ENCODE measurements at regions not wholly inside any gene's neighbourhood (a gene's known extent, or its start where the extent isn't known, plus 50 kb on each side); places are given as distances from the start of the nearest gene placed in this dataset.
"Not testable (repeated sequence)": the region's sequence is repeated elsewhere in the genome, so short reads cannot be mapped to it uniquely, and the experiment has no call there.

- ChIA-PET CTCF (no interaction called here), POLR2A (no interaction called here)
- DNase-seq (no peak), ATAC-seq (ENCODE audit: low read depth) (no peak)
- no peaks in the 10 kb centered on the region for H3K4me1 Mint-ChIP-seq
- no peak overlapping the region for H3K27ac Mint-ChIP-seq
- H3K4me3 Mint-ChIP-seq, result no peak overlapping the region
- intact Hi-C loops (cut with micrococcal nuclease), result no loop called here
- no peak for TF ChIP-seq CTCF (IDR thresholded peaks at IDR 0.05)
- H3K36me3 Mint-ChIP-seq (ENCODE audit: low read depth), result no peaks in the 10 kb centered on the region
- H3K9me3 Mint-ChIP-seq, result no peaks in the 10 kb centered on the region
- H3K27me3 Mint-ChIP-seq, result no peaks in the 10 kb centered on the region
Measured at GRCh38 chr2:56831780-56832179, 648.0 kb downstream of the CCDC85A start.

GRCh38 chr2:56834686-56835085, 650.9 kb downstream of the CCDC85A start:
- DNase-seq (no peak), ATAC-seq (ENCODE audit: low read depth) (no peak)
- POLR2A ChIA-PET, result no interaction called here
- CTCF ChIA-PET, result no interaction called here
- H3K27me3 Mint-ChIP-seq, result no peaks in the 10 kb centered on the region
- intact Hi-C loops (cut with micrococcal nuclease), result no loop called here
- H3K9me3 Mint-ChIP-seq, result no peaks in the 10 kb centered on the region
- H3K4me1 Mint-ChIP-seq, result no peaks in the 10 kb centered on the region
- no peak overlapping the region for H3K4me3 Mint-ChIP-seq
- no peak for TF ChIP-seq CTCF (IDR thresholded peaks at IDR 0.05)
- no peaks in the 10 kb centered on the region for H3K36me3 Mint-ChIP-seq (ENCODE audit: low read depth)
- no peak overlapping the region for H3K27ac Mint-ChIP-seq

GRCh38 chr2:56840009-56840408, 656.2 kb downstream of the CCDC85A start:
- H3K36me3 Mint-ChIP-seq (ENCODE audit: low read depth); intact Hi-C loops (cut with micrococcal nuclease); H3K4me3 Mint-ChIP-seq; ATAC-seq (ENCODE audit: low read depth); H3K27ac Mint-ChIP-seq; H3K4me1 Mint-ChIP-seq; POLR2A ChIA-PET; H3K9me3 Mint-ChIP-seq; DNase-seq; H3K27me3 Mint-ChIP-seq; CTCF ChIA-PET: not testable (repeated sequence)

GRCh38 chr2:56860991-56861390, 677.2 kb downstream of the CCDC85A start:
- Mint-ChIP-seq H3K36me3 (ENCODE audit: low read depth) (no peaks in the 10 kb centered on the region), H3K4me3 (no peak overlapping the region), H3K9me3 (peaks cover 21% of the 10 kb centered on the region), H3K4me1 (no peaks in the 10 kb centered on the region), H3K27me3 (no peaks in the 10 kb centered on the region), H3K27ac (no peak overlapping the region)
- CTCF ChIA-PET, result no interaction called here
- POLR2A ChIA-PET, result no interaction called here
- intact Hi-C loops (cut with micrococcal nuclease), result no loop called here
- ATAC-seq (ENCODE audit: low read depth) (no peak), DNase-seq (no peak)
- no peak for TF ChIP-seq CTCF (IDR thresholded peaks at IDR 0.05)

GRCh38 chr2:56871644-56872043, 687.9 kb downstream of the CCDC85A start:
- no peak overlapping the region for H3K4me3 Mint-ChIP-seq
- H3K9me3 Mint-ChIP-seq, result peaks cover 4% of the 10 kb centered on the region
- no peaks in the 10 kb centered on the region for H3K4me1 Mint-ChIP-seq
- no peaks in the 10 kb centered on the region for H3K36me3 Mint-ChIP-seq (ENCODE audit: low read depth)
- TF ChIP-seq CTCF (IDR thresholded peaks at IDR 0.05), result no peak
- no peaks in the 10 kb centered on the region for H3K27me3 Mint-ChIP-seq
- ChIA-PET POLR2A (no interaction called here), CTCF (no interaction called here)
- no peak overlapping the region for H3K27ac Mint-ChIP-seq
- DNase-seq, result no peak
- no peak for ATAC-seq (ENCODE audit: low read depth)
- intact Hi-C loops (cut with micrococcal nuclease), result no loop called here

GRCh38 chr2:56874717-56875116, 690.9 kb downstream of the CCDC85A start:
- peaks cover 2% of the 10 kb centered on the region for H3K9me3 Mint-ChIP-seq
- CTCF ChIA-PET, result no interaction called here
- TF ChIP-seq CTCF (IDR thresholded peaks at IDR 0.05), result no peak
- POLR2A ChIA-PET, result no interaction called here
- H3K27ac Mint-ChIP-seq, result no peak overlapping the region
- intact Hi-C loops (cut with micrococcal nuclease), result no loop called here
- H3K36me3 Mint-ChIP-seq (ENCODE audit: low read depth), result no peaks in the 10 kb centered on the region
- ATAC-seq (ENCODE audit: low read depth), result no peak
- H3K4me3 Mint-ChIP-seq, result no peak overlapping the region
- H3K27me3 Mint-ChIP-seq, result no peaks in the 10 kb centered on the region
- H3K4me1 Mint-ChIP-seq, result no peaks in the 10 kb centered on the region
- DNase-seq, result no peak

All from activated B cell treated with CpG ODN at 0.5 μM for 24 hours (primary cell).